Ishikawa (cell line): ENCODE measurements at regions not wholly inside any gene's neighbourhood (a gene's known extent, or its start where the extent isn't known, plus 50 kb on each side); places are given as distances from the start of the nearest gene placed in this dataset.

Source experiments
- CEBPB ChIP-seq: IDR thresholded peaks from 2 replicates; pipeline ENCODE4 v1.6.1; 2012
- CREB1 ChIP-seq: IDR thresholded peaks from 2 replicates; pipeline ENCODE4 v1.6.1; 2012; ENCODE audit warnings: low read depth
- EGR1 ChIP-seq: IDR thresholded peaks from 2 replicates; pipeline ENCODE4 v1.6.1; 2012
- EP300 ChIP-seq: IDR thresholded peaks from 2 replicates; pipeline ENCODE4 v1.6.1; 2012; ENCODE audit warnings: borderline replicate concordance
- FOXM1 ChIP-seq: IDR thresholded peaks from 2 replicates; pipeline ENCODE4 v1.6.1; 2012; ENCODE audit warnings: low read depth, borderline replicate concordance
- NFIC ChIP-seq: IDR thresholded peaks from 2 replicates; pipeline ENCODE4 v1.6.1; 2012
- RAD21 ChIP-seq: IDR thresholded peaks from 2 replicates; pipeline ENCODE4 v1.6.1; 2012; ENCODE audit warnings: low read depth
- TAF1 ChIP-seq: IDR thresholded peaks from 2 replicates; pipeline ENCODE4 v1.6.1; 2012; ENCODE audit warnings: low read depth, mild to moderate bottlenecking
- TCF12 ChIP-seq: IDR thresholded peaks from 2 replicates; pipeline ENCODE4 v1.6.1; 2012; ENCODE audit warnings: low read depth
- TEAD4 ChIP-seq: IDR thresholded peaks from 2 replicates; pipeline ENCODE4 v1.6.1; 2012
- YY1 ChIP-seq: IDR thresholded peaks from 2 replicates; pipeline ENCODE4 v1.6.1; 2012; ENCODE audit warnings: low read depth
- ZBTB7A ChIP-seq: IDR thresholded peaks from 2 replicates; pipeline ENCODE4 v1.6.1; 2012; ENCODE audit warnings: low read depth
- TF ChIP-seq, protein P1 (sequence below): IDR thresholded peaks from 2 replicates; pipeline ENCODE4 v1.6.1; 2012; ENCODE audit warnings: low read depth, mild to moderate bottlenecking
- TF ChIP-seq, protein P2 (sequence below): IDR thresholded peaks from 2 replicates; pipeline ENCODE4 v1.6.1; 2012
- TF ChIP-seq, protein P3 (sequence below): IDR thresholded peaks from 2 replicates; pipeline ENCODE4 v1.6.1; 2012

DNA sequence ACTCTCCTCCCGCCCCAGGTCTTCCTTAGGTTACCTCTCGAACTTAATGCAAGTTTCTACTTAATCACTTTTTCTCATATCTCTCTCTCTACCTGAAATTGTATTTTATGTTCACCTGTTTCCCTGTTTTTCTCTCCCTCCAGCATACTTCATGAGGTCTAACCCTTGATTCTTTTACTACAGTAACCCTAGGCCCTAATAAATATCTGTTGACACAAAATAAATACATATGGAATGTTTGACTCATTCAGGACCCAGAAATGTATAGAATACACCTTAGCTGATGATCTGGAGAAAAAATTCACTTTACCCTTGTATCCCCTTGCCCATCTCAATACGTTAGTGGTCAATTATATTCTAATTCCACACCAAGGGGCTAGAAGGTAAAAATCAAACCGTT, 250.9 kb upstream of the PTGER4 start:
- TF ChIP-seq CREB1 = no peak
- no peak for TF ChIP-seq NFIC
- TF ChIP-seq YY1 = no peak
- TF ChIP-seq ZBTB7A = no peak
- no peak for TF ChIP-seq FOXM1
- TF ChIP-seq CEBPB = no peak
- no peak for TF ChIP-seq RAD21
- no peak for TF ChIP-seq TCF12
- TF ChIP-seq, protein P1, sequence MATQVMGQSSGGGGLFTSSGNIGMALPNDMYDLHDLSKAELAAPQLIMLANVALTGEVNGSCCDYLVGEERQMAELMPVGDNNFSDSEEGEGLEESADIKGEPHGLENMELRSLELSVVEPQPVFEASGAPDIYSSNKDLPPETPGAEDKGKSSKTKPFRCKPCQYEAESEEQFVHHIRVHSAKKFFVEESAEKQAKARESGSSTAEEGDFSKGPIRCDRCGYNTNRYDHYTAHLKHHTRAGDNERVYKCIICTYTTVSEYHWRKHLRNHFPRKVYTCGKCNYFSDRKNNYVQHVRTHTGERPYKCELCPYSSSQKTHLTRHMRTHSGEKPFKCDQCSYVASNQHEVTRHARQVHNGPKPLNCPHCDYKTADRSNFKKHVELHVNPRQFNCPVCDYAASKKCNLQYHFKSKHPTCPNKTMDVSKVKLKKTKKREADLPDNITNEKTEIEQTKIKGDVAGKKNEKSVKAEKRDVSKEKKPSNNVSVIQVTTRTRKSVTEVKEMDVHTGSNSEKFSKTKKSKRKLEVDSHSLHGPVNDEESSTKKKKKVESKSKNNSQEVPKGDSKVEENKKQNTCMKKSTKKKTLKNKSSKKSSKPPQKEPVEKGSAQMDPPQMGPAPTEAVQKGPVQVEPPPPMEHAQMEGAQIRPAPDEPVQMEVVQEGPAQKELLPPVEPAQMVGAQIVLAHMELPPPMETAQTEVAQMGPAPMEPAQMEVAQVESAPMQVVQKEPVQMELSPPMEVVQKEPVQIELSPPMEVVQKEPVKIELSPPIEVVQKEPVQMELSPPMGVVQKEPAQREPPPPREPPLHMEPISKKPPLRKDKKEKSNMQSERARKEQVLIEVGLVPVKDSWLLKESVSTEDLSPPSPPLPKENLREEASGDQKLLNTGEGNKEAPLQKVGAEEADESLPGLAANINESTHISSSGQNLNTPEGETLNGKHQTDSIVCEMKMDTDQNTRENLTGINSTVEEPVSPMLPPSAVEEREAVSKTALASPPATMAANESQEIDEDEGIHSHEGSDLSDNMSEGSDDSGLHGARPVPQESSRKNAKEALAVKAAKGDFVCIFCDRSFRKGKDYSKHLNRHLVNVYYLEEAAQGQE = no peak
- TF ChIP-seq TEAD4 = no peak

DNA sequence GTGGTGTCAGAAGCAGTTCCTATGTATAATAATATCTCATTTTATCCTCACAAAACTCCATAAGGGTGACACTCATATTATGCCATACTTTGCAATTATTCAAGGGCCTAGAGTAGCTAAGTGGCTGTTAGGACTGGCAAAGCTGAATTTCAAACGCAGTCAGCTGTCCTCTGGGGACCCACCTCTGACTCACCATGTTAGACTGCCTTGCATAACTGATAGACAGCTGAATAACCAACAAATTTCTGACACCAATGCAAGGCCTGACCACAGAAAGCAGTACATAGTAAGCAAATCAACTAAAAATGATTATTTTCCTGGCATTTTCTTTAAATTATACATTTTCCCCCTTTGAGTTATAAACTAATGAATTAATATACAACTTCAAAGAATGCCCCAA, 251.6 kb upstream of the PTGER4 start:
- TF ChIP-seq, protein P2, sequence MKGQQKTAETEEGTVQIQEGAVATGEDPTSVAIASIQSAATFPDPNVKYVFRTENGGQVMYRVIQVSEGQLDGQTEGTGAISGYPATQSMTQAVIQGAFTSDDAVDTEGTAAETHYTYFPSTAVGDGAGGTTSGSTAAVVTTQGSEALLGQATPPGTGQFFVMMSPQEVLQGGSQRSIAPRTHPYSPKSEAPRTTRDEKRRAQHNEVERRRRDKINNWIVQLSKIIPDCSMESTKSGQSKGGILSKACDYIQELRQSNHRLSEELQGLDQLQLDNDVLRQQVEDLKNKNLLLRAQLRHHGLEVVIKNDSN = no peak
- TF ChIP-seq, protein P1 = no peak
- TF ChIP-seq CEBPB = no peak
- TF ChIP-seq CREB1 = no peak
- no peak for TF ChIP-seq FOXM1
- TF ChIP-seq TCF12 = no peak
- TF ChIP-seq TAF1 = no peak
- no peak for TF ChIP-seq EP300
- TF ChIP-seq EGR1 = no peak
- no peak for TF ChIP-seq RAD21
- TF ChIP-seq, protein P3, sequence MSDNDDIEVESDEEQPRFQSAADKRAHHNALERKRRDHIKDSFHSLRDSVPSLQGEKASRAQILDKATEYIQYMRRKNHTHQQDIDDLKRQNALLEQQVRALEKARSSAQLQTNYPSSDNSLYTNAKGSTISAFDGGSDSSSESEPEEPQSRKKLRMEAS = no peak
- no peak for TF ChIP-seq TEAD4
- TF ChIP-seq NFIC = no peak
- TF ChIP-seq ZBTB7A = no peak
- TF ChIP-seq YY1 = no peak

DNA sequence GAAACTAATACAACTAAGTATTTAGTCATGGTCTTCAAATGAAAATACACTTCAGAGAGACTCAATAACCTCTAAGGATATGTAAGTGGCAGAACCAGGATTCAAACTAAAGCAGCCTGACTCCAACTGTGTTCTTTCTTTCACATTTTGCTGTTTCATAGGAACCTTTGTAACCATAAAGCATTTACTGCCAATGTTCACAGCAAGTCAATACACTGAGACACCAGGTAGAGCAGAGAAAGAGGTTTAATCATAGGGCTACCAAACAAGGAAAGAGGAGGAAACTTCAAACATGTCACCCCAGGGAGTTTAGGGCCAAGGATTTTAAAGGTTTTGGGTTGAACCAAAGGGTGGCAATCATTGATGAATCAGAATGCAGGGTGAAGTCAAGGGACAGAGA, 263.1 kb upstream of the PTGER4 start:
- TF ChIP-seq, protein P2 = no peak
- TF ChIP-seq YY1 (no peak), TEAD4 (no peak), RAD21 (no peak), EP300 (no peak), CEBPB (no peak)
- TF ChIP-seq, protein P1 = no peak
- TF ChIP-seq, protein P3 = no peak

DNA sequence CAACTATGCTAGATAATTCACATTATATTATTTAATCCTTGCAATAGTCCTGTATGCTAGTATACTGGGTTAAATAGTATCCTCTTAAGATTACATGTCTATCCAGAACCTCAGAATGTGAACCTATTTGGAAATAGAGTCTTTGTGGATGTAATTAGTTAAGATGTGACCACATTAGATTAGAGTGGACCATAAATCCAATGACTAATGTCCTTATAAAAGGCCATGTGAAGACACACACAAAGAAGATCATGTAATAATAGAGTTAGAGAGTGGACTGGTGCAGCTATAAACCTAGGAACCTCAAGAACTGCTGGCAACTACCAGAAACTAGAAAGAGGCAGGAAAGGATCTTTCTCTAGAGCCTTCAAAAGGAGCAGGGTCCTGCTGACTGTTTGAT, 263.6 kb upstream of the PTGER4 start:
- TF ChIP-seq FOXM1 = no peak
- TF ChIP-seq EGR1 = no peak
- no peak for TF ChIP-seq TCF12
- no peak for TF ChIP-seq EP300
- TF ChIP-seq, protein P3 = no peak
- no peak for TF ChIP-seq ZBTB7A
- TF ChIP-seq NFIC = no peak
- no peak for TF ChIP-seq RAD21
- TF ChIP-seq TAF1 = no peak
- TF ChIP-seq CEBPB = no peak
- TF ChIP-seq YY1 = no peak

DNA sequence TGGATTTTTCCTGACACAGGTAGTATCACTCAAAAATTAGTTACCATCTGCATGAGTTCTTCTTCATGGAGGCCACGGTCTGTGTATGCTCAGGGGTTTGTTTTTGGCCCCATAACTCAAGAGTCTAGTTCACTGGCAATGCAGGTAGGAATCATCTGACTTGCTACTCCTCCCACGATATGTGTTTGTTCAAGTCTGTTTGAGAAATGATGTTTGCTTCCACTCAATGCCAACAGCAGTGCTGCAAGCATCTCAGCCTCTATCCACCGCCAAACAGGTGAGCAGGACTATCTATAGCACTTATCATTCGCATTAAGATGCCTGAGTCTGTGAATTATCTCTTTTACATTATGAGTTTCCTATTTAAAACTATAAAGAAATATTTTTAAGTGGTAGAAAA, 264.8 kb upstream of the PTGER4 start:
- TF ChIP-seq ZBTB7A = no peak
- no peak for TF ChIP-seq YY1
- no peak for TF ChIP-seq CEBPB
- no peak for TF ChIP-seq CREB1
- TF ChIP-seq TEAD4 = no peak
- TF ChIP-seq RAD21 = no peak
- TF ChIP-seq FOXM1 = no peak
- TF ChIP-seq NFIC = no peak
- TF ChIP-seq, protein P3 = no peak
- TF ChIP-seq TAF1 = no peak
- TF ChIP-seq, protein P1 = no peak
- TF ChIP-seq EGR1 = no peak
- TF ChIP-seq, protein P2 = no peak
- TF ChIP-seq TCF12 = no peak
- TF ChIP-seq EP300 = no peak
